ENCODE measurements at regions not wholly inside any gene's neighbourhood (a gene's known extent, or its start where the extent isn't known, plus 50 kb on each side); places are given as distances from the start of the nearest gene placed in this dataset.

DNA sequence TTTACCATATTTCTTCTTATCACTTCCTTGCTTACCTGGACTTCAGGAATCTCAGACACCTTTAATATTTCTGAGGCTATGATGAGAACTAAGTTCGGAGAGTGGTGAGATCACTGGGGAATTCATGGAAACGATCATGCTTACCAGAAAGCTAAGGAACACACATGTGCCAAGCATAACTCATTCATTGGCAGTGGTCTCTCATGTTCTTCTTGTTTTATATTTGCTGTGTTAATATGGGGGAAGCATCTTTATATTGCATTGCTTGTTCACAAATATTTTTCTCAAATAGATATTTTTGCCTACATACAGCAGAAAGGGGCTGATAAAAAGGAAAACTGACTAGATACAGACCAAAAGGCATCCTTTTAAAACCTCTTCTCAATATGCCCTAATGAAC is 55.8 kb downstream of the COL6A6 start:
- TF ChIP-seq CTCF (IDR thresholded peaks at IDR 0.05; ENCODE audit: low read depth, low read length) (no peak), EZH2phosphoT487 (IDR thresholded peaks at IDR 0.05; ENCODE audit: low read depth) (no peak)

All from OCI-LY3 (cell line).